ENCODE measurements at regions not wholly inside any gene's neighbourhood (a gene's known extent, or its start where the extent isn't known, plus 50 kb on each side); places are given as distances from the start of the nearest gene placed in this dataset.
"Not testable (repeated sequence)": the region's sequence is repeated elsewhere in the genome, so short reads cannot be mapped to it uniquely, and the experiment has no call there.

- no peak for DNase-seq (ENCODE audit: low spot score)
Measured at GRCh38 chr20:53872561-53873229, 197.7 kb downstream of the BCAS1 start.

DNA sequence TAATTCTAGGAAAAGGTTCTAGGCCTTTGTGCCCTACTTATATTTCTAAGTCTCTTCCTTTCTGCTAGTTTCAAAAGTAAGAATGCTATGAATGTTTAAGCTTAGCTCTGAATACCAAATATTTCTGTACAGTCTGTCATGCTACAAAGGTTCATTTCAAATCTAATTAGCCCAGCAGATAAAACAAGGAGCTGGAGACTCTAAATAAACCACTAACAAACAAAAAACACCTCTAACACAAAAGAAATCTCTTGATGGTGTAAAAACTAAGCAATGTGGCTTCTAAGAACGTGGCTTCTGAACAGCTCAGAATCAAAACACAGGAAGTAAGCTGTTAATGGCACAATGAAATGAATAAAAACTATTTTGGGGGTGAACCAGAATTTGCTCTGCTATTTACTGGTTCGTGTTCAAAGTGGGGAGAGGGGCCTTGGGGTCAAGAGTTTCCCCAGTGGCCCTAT lies 198.3 kb downstream of the BCAS1 start:
- no peak for DNase-seq (ENCODE audit: low spot score)

- no peak for DNase-seq (ENCODE audit: low spot score)
Measured at GRCh38 chr20:53871541-53871940, 198.9 kb downstream of the BCAS1 start.

- DNase-seq (ENCODE audit: low spot score), result no peak
Measured at GRCh38 chr20:53870426-53871315, 199.7 kb downstream of the BCAS1 start.

DNA sequence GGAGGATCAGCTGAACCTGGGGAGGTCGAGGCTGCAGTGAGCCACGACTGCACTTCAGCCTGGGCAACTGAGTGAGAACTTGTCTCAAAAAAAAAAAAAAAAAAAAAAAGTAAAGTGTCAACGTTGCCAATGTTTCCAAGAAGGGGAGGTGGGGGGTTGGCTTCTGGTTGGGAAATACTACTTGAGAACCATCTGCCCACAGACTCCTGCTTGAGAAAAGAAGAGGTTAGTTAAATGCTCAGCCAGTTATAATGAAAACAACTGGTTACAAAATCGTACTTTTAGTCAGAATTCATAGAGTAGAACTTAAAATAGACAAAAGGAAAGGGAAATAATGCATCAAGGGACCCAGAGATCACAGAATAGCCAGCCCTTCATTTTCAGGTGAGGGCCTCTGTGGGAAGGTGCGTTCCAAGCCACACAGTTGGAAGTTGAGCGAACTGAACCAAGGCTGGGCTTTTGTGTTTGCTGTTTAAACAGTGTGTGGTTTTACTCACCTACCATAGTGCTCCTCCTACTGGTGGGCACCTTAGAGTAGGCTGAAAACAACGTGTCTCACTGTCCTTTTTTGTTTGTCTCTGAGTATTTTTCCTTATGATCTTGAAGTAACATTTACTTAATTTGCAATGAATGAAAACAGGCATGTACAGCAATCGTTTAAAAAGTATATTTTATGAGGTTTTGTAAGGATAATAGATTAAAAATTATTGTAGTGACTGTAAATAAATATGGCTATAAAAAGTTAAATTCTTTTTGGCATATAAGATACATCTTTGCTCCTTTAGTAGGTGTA lies 200.7 kb downstream of the BCAS1 start:
- peak; percentile 44 for DNase-seq (ENCODE audit: low spot score)

- no peak for DNase-seq (ENCODE audit: low spot score)
Measured at GRCh38 chr20:53867741-53868351, 202.5 kb downstream of the BCAS1 start.

GRCh38 chr20:53866794-53867740 lies 203.3 kb downstream of the BCAS1 start:
- no peak for DNase-seq (ENCODE audit: low spot score)

- DNase-seq (ENCODE audit: low spot score), result peak; percentile 29
Measured at GRCh38 chr20:53865901-53866793, 204.2 kb downstream of the BCAS1 start.

- not testable (repeated sequence) for DNase-seq (ENCODE audit: low spot score)
Measured at GRCh38 chr20:53864765-53865683, 205.4 kb downstream of the BCAS1 start.

GRCh38 chr20:53863923-53864641 lies 206.3 kb downstream of the BCAS1 start:
- not testable (repeated sequence) for DNase-seq (ENCODE audit: low spot score)

DNA sequence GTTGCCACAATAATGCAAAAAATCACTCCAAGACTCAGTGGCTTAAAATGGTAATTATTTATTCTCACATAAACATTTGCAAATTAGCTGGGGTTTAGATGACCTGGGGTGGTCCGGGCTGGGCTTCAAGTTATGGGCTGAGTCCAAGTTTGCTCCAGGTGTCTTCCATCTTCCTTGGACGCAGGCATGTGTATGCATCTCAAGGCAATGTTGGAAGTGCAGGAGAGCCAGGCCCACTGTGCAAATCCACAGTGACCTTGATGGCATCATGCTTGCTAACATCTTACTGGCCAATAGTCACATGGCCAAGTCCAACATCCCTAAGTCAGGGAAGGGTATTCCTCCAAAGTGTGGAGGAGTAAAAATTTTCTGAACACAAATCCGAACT lies 206.9 kb downstream of the BCAS1 start:
- not testable (repeated sequence) for DNase-seq (ENCODE audit: low spot score)

DNA sequence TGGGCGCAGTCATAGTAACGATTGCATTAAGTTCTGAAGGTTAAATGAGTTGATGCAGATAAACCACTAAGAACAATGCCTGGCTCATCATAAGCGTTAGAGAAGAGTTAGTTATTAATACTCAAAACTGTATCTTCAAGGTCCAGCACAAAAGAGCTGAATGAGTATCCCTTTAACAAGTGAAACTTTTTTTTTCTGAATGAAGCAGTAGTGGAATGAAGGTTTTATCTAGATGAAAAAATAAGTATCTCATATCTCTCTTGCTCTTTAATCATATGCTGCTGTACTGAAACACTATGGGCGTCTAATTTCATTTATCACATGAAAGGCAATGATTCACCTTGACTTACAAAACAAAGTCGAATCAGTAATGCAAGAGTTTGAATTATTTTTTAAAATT lies 207.4 kb downstream of the BCAS1 start:
- not testable (repeated sequence) for DNase-seq (ENCODE audit: low spot score)

DNA sequence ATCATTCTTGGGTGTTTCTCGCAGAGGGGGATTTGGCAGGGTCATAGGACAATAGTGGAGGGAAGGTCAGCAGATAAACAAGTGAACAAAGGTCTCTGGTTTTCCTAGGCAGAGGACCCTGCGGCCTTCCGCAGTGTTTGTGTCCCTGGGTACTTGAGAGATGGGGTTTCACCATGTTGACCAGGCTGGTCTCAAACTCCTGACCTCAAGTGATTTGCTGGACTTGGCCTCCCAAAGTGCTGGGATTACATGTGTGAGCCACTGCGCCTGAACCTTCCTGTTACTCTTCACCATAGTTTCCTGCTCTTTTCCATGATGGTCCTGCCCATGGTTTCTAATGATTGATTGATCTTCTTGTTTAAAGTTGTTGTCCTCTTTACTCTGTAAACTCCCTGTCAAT lies 207.9 kb downstream of the BCAS1 start:
- not testable (repeated sequence) for DNase-seq (ENCODE audit: low spot score)

DNA sequence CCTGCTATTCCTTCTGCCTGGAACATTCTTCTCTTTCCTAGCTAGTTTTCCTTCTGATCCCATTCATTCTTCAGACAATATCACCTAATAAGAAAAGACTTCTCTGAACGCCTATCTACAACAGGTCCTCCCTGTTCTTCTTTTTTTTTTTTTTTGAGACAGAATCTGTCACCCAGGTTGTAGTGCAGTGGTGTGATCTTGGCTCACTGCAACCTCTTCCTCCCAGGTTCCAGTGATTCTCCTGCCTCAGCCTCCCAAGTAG lies 208.3 kb downstream of the BCAS1 start:
- not testable (repeated sequence) for DNase-seq (ENCODE audit: low spot score)

GRCh38 chr20:53859684-53860083 lies 210.7 kb downstream of the BCAS1 start:
- no peak for DNase-seq (ENCODE audit: low spot score)

GRCh38 chr20:53859009-53859408 lies 211.4 kb downstream of the BCAS1 start:
- not testable (repeated sequence) for DNase-seq (ENCODE audit: low spot score)

GRCh38 chr20:53858516-53858915 lies 211.9 kb downstream of the BCAS1 start:
- not testable (repeated sequence) for DNase-seq (ENCODE audit: low spot score)

DNA sequence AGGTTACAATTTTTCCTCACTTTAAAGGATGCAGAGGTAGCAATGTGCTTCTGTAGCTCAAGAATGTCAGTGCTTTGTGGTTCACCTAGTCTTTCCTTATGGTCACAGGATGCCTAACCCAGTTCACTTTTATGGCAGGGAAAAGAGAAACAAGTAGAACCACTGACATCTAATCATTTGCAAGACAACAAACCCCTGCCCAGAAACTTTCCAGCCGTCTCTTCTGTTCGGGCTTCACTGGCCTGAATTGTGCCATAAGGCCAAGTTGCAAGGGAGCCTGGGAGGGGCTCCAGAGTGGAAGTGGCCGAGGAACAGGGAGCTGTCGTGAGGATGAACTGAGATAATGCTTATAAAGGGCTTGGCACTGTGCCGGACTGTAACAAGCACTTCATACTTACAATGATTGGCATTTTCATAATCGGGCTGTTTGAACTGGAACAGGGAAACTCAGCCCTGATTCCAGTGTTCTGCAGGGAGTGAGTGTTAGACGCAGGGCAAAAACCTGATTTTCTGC lies 212.6 kb downstream of the BCAS1 start:
- no peak for DNase-seq (ENCODE audit: low spot score)
